B cell (primary cell): ENCODE measurements at regions not wholly inside any gene's neighbourhood (a gene's known extent, or its start where the extent isn't known, plus 50 kb on each side); places are given as distances from the start of the nearest gene placed in this dataset.

Experiments used
- ATAC-seq: fragments of 200-7000 bp; cut with Tn5 transposase; one replicate; pipeline ENCODE4 v1.10.0; 2021; ENCODE audit warnings: low read depth, mild to moderate bottlenecking, moderate number of reproducible peaks, moderate library complexity
- CTCF ChIA-PET: fragments of 350-600 bp; sonication (Branson Sonifier 250); formaldehyde crosslinking; loops from one replicate; lab custom pipeline; 2021; ENCODE audit warnings: antibody characterized with exemption, inconsistent platforms; lab: Charles Lee
- POLR2A ChIA-PET: fragments of 350-600 bp; sonication (Branson Sonifier 250); formaldehyde crosslinking; loops from one replicate; lab custom pipeline; 2021; ENCODE audit warnings: antibody characterized with exemption; lab: Charles Lee
- DNase-seq: peaks from one replicate; pipeline ENCODE4 v3.0.0; 2013
- H2AFZ ChIP-seq: 2 replicates; pipeline ENCODE4 v1.6.1; 2012; ENCODE audit warnings: mild to moderate bottlenecking, low read depth, low read length; ENCODE audit not compliant: insufficient read depth, poor library complexity, severe bottlenecking
- H3K27ac ChIP-seq, 2 donors: 1 replicate in 1 of 2; 2 replicates in 1 of 2; pipeline ENCODE4 v1.5.1; 2012 to 2013; ENCODE audit warnings: low read length in 2 of 2, mild to moderate bottlenecking in 2 of 2, moderate library complexity in 1 of 2
- H3K27me3 ChIP-seq, 4 experiments: fragments of 200-600 bp in 1 of 4; sonication (generic) in 1 of 4; replicated peaks in 1 of 4; 1 replicate in 2 of 4; 2 replicates in 2 of 4; pipeline versions ENCODE4 v1.6.1 to v1.7.0; 2013 to 2016; ENCODE audit warnings: low read length in 3 of 4, mild to moderate bottlenecking in 2 of 4, mixed read lengths in 1 of 4, moderate library complexity in 1 of 4; ENCODE audit not compliant: insufficient read depth in 4 of 4, control insufficient read depth in 3 of 4; ENCODE audit errors: control extremely low read depth in 1 of 4
- H3K36me3 ChIP-seq, 2 experiments: replicated peaks in 1 of 2; 1 replicate in 1 of 2; 2 replicates in 1 of 2; pipeline versions ENCODE4 v1.6.1 to v1.7.1; 2013; ENCODE audit warnings: low read length in 1 of 2; ENCODE audit not compliant: insufficient read depth in 2 of 2, control insufficient read depth in 1 of 2; ENCODE audit errors: control extremely low read depth in 1 of 2, extremely low read depth in 1 of 2
- H3K4me1 ChIP-seq, 2 donors: fragments of 200-600 bp in 1 of 2; sonication (generic) in 1 of 2; 1 replicate in 1 of 2; 2 replicates in 1 of 2; pipeline versions ENCODE4 v1.5.1 to v1.6.1; 2013 to 2017; ENCODE audit warnings: low read length in 2 of 2; ENCODE audit not compliant: control insufficient read depth in 2 of 2, insufficient read depth in 2 of 2
- H3K4me2 ChIP-seq: replicated peaks from 2 replicates; pipeline ENCODE3; 2012; ENCODE audit warnings: mild to moderate bottlenecking, low read depth, low read length; ENCODE audit not compliant: poor library complexity, severe bottlenecking
- H3K4me3 ChIP-seq, 5 experiments: fragments of 200-600 bp in 1 of 5; sonication (generic) in 1 of 5; 1 replicate in 3 of 5; 2 replicates in 2 of 5; pipeline versions ENCODE4 v1.5.1 to v1.7.0; 2011 to 2016; ENCODE audit warnings: low read length in 4 of 5, mild to moderate bottlenecking in 4 of 5, low read depth in 2 of 5, control low read depth in 1 of 5, moderate library complexity in 1 of 5; ENCODE audit not compliant: insufficient read depth in 1 of 5; ENCODE audit errors: control extremely low read depth in 1 of 5, extremely low read depth in 1 of 5
- H3K79me2 ChIP-seq: fragments of 200-600 bp; sonication (generic); one replicate; pipeline ENCODE4 v1.6.0; 2016; ENCODE audit warnings: low read length; ENCODE audit not compliant: control insufficient read depth, insufficient read depth
- H3K9ac ChIP-seq: fragments of 200-600 bp; sonication (generic); 2 replicates; pipeline ENCODE4 v1.6.1; 2017; ENCODE audit warnings: mild to moderate bottlenecking, low read length, moderate library complexity
- H3K9me3 ChIP-seq, 3 donors: one replicate each; pipeline versions ENCODE4 v1.6.1 to v1.7.1; 2013; ENCODE audit warnings: low read length in 2 of 3; ENCODE audit not compliant: control insufficient read depth in 2 of 3, insufficient read depth in 1 of 3; ENCODE audit errors: control extremely low read depth in 1 of 3
- H4K20me1 ChIP-seq: 2 replicates; pipeline ENCODE4 v1.6.0; 2012; ENCODE audit warnings: mild to moderate bottlenecking, low read length; ENCODE audit not compliant: insufficient read depth, control insufficient read depth, poor library complexity, severe bottlenecking
- H3K27ac Mint-ChIP-seq: one replicate; pipeline ENCODE4 v1.8.0; 2021; ENCODE audit warnings: mixed read lengths
- H3K27me3 Mint-ChIP-seq: one replicate; pipeline ENCODE4 v1.8.0; 2021; ENCODE audit warnings: mixed read lengths
- H3K4me1 Mint-ChIP-seq: one replicate; pipeline ENCODE4 v1.8.0; 2021; ENCODE audit warnings: mixed read lengths
- H3K4me3 Mint-ChIP-seq: one replicate; pipeline ENCODE4 v1.8.0; 2021; ENCODE audit warnings: mixed read lengths
- H3K9me3 Mint-ChIP-seq: one replicate; pipeline ENCODE4 v1.8.0; 2022; ENCODE audit warnings: mixed read lengths; ENCODE audit not compliant: insufficient read depth
- CTCF ChIP-seq: fragments of 200-600 bp; IDR thresholded peaks from one replicate; pipeline ENCODE4 v1.8.0; 2022; ENCODE audit warnings: antibody characterized with exemption, mild to moderate bottlenecking
- EZH2 ChIP-seq: IDR thresholded peaks from 2 replicates; pipeline ENCODE4 v1.6.1; 2012; ENCODE audit warnings: borderline replicate concordance, low read depth, mild to moderate bottlenecking, moderate library complexity, low read length; ENCODE audit not compliant: insufficient read depth, poor library complexity, severe bottlenecking
- WGBS: methylation state at CpG from one replicate; pipeline ENCODE4 v1.1.5; 2013; ENCODE audit warnings: missing lambda C conversion rate; ENCODE audit not compliant: insufficient coverage; 5-methylcytosine and 5-hydroxymethylcytosine counted together
- intact Hi-C: fragments of 100-400 bp; cut with micrococcal nuclease; formaldehyde crosslinking; loops from one replicate; pipeline ENCODE4 v1.10.0; 2022

GRCh38 chr1:30312226-30312625, 411.2 kb downstream of the MATN1 start:
- Histone ChIP-seq H3K9me3 (peaks cover 0 to 5% (median 0%) of the 10 kb centered on the region in 3 donors), H3K27ac (no peak overlapping the region), H3K36me3 (no peaks in the 10 kb centered on the region), H4K20me1 (no peaks in the 10 kb centered on the region), H3K4me3 (no peak overlapping the region), H2AFZ (no peak overlapping the region), H3K27me3 (peaks cover 0 to 6% (median 1%) of the 10 kb centered on the region in 4 experiments), H3K79me2 (no peaks in the 10 kb centered on the region), H3K4me2 (no peak overlapping the region), H3K9ac (no peak overlapping the region), H3K4me1 (no peaks in the 10 kb centered on the region)
- DNase-seq, result no peak
- no peaks in the 10 kb centered on the region for H3K9me3 Mint-ChIP-seq
- intact Hi-C loops, result no loop called here
- TF ChIP-seq CTCF, result no peak
- no peak for TF ChIP-seq EZH2
- ATAC-seq, result no peak
- H3K4me3 Mint-ChIP-seq, result no peak overlapping the region
- no peak overlapping the region for H3K27ac Mint-ChIP-seq
- H3K4me1 Mint-ChIP-seq, result no peaks in the 10 kb centered on the region
- H3K27me3 Mint-ChIP-seq, result peaks cover 23% of the 10 kb centered on the region
- POLR2A ChIA-PET, result no interaction called here
- WGBS, result 75% methylated on average over 7 of the region's 7 CpGs
- CTCF ChIA-PET, result no interaction called here

GRCh38 chr1:30311749-30312148, 411.6 kb downstream of the MATN1 start:
- Histone ChIP-seq H3K27ac (no peak overlapping the region), H3K4me1 (no peaks in the 10 kb centered on the region), H3K79me2 (no peaks in the 10 kb centered on the region), H3K4me3 (no peak overlapping the region), H3K9me3 (peaks cover 0 to 5% (median 0%) of the 10 kb centered on the region in 3 donors), H3K4me2 (no peak overlapping the region), H3K9ac (no peak overlapping the region), H2AFZ (no peak overlapping the region), H3K27me3 (peaks cover 0 to 6% (median 1%) of the 10 kb centered on the region in 4 experiments), H3K36me3 (no peaks in the 10 kb centered on the region), H4K20me1 (no peaks in the 10 kb centered on the region)
- Mint-ChIP-seq H3K27me3 (peaks cover 26% of the 10 kb centered on the region), H3K4me1 (no peaks in the 10 kb centered on the region), H3K9me3 (no peaks in the 10 kb centered on the region), H3K4me3 (no peak overlapping the region), H3K27ac (no peak overlapping the region)
- no peak for DNase-seq
- intact Hi-C loops, result no loop called here
- TF ChIP-seq CTCF (no peak), EZH2 (no peak)
- CTCF ChIA-PET, result no interaction called here
- ATAC-seq, result no peak
- 100% methylated on average over 1 of the region's 1 CpG for WGBS
- POLR2A ChIA-PET, result no interaction called here
